Trophoblast cell (in vitro differentiated cells and primary cell): ENCODE measurements at regions not wholly inside any gene's neighbourhood (a gene's known extent, or its start where the extent isn't known, plus 50 kb on each side); places are given as distances from the start of the nearest gene placed in this dataset.
A peak's percentile ranks its signal among the peaks of the same experiment; 100 is the strongest.

ENCODE experiments used
- DNase-seq, 2 donors: peaks; one replicate each; pipeline ENCODE4 v3.0.0-alpha.2; 2016
- H2AFZ ChIP-seq: 2 replicates; pipeline ENCODE4 v1.6.1; 2013; ENCODE audit warnings: low read length, moderate library complexity, mild to moderate bottlenecking; ENCODE audit not compliant: insufficient read depth, poor library complexity
- H2AK5ac ChIP-seq: 2 replicates; pipeline ENCODE4 v1.6.1; 2013; ENCODE audit warnings: mild to moderate bottlenecking, low read length
- H2BK120ac ChIP-seq: 2 replicates; pipeline ENCODE4 v1.6.1; 2013; ENCODE audit warnings: low read length, mild to moderate bottlenecking, moderate library complexity; ENCODE audit not compliant: insufficient read depth, poor library complexity
- H2BK12ac ChIP-seq: 2 replicates; pipeline ENCODE4 v1.6.1; 2013; ENCODE audit warnings: mild to moderate bottlenecking, low read length, moderate library complexity
- H2BK5ac ChIP-seq: 2 replicates; pipeline ENCODE4 v1.6.1; 2013; ENCODE audit warnings: low read length, low read depth, moderate library complexity, mild to moderate bottlenecking; ENCODE audit not compliant: poor library complexity
- H3K14ac ChIP-seq: 2 replicates; pipeline ENCODE4 v1.6.1; 2013; ENCODE audit warnings: mild to moderate bottlenecking, low read length
- H3K18ac ChIP-seq: 2 replicates; pipeline ENCODE4 v1.6.1; 2013; ENCODE audit warnings: mild to moderate bottlenecking, low read length
- H3K23ac ChIP-seq: 2 replicates; pipeline ENCODE4 v1.6.1; 2013; ENCODE audit warnings: low read length
- H3K27ac ChIP-seq: 2 replicates; pipeline ENCODE4 v1.5.1; 2013; ENCODE audit warnings: low read depth, mild to moderate bottlenecking, inconsistent platforms, low read length, moderate library complexity
- H3K27me3 ChIP-seq: 2 replicates; pipeline ENCODE4 v1.6.1; 2013; ENCODE audit warnings: inconsistent platforms, mild to moderate bottlenecking, low read length, moderate library complexity; ENCODE audit not compliant: insufficient read depth
- H3K36me3 ChIP-seq, 2 experiments: 1 replicate in 1 of 2; 2 replicates in 1 of 2; pipeline ENCODE4 v1.6.1; 2013; ENCODE audit warnings: low read length in 2 of 2, mild to moderate bottlenecking in 2 of 2, moderate library complexity in 1 of 2; ENCODE audit not compliant: insufficient read depth in 2 of 2, control insufficient read depth in 1 of 2
- H3K4ac ChIP-seq: 2 replicates; pipeline ENCODE4 v1.6.1; 2013; ENCODE audit warnings: low read depth, mild to moderate bottlenecking, low read length, moderate library complexity
- H3K4me1 ChIP-seq, 2 experiments: 1 replicate in 1 of 2; 2 replicates in 1 of 2; pipeline ENCODE4 v1.6.1; 2013; ENCODE audit warnings: low read length in 2 of 2, mild to moderate bottlenecking in 2 of 2, moderate library complexity in 1 of 2; ENCODE audit not compliant: insufficient read depth in 2 of 2, control insufficient read depth in 1 of 2
- H3K4me2 ChIP-seq: 2 replicates; pipeline ENCODE4 v1.6.1; 2013; ENCODE audit warnings: inconsistent platforms, mild to moderate bottlenecking, low read length, moderate library complexity
- H3K4me3 ChIP-seq: 2 replicates; pipeline ENCODE4 v1.5.1; 2013; ENCODE audit warnings: mild to moderate bottlenecking, low read depth, low read length, inconsistent platforms
- H3K79me1 ChIP-seq: one replicate; pipeline ENCODE4 v1.6.1; 2013; ENCODE audit warnings: low read length
- H3K79me2 ChIP-seq: 2 replicates; pipeline ENCODE4 v1.6.1; 2013; ENCODE audit warnings: low read length, mild to moderate bottlenecking; ENCODE audit not compliant: control insufficient read depth, insufficient read depth, poor library complexity
- H3K9ac ChIP-seq: 2 replicates; pipeline ENCODE4 v1.6.1; 2013; ENCODE audit warnings: mild to moderate bottlenecking, low read length
- H3K9me3 ChIP-seq: 2 replicates; pipeline ENCODE4 v1.6.1; 2013; ENCODE audit warnings: low read depth, mild to moderate bottlenecking, control low read depth, inconsistent platforms, low read length; ENCODE audit not compliant: insufficient read depth
- H4K12ac ChIP-seq: 2 replicates; pipeline ENCODE4 v1.6.1; 2013; ENCODE audit warnings: low read depth, mild to moderate bottlenecking, low read length, moderate library complexity
- H4K8ac ChIP-seq: 2 replicates; pipeline ENCODE4 v1.6.1; 2013; ENCODE audit warnings: low read depth, mild to moderate bottlenecking, low read length, moderate library complexity
- H4K91ac ChIP-seq: one replicate; pipeline ENCODE4 v1.6.1; 2013; ENCODE audit warnings: low read depth, mild to moderate bottlenecking, low read length, moderate library complexity
- WGBS: extraction: QIAGEN DNeasy Blood & Tissue Kit; methylation state at CpG from one replicate; pipeline ENCODE4 v1.1.7; 2013; ENCODE audit warnings: missing lambda C conversion rate; ENCODE audit not compliant: insufficient read length, insufficient coverage; ENCODE audit errors: extremely low coverage; 5-methylcytosine and 5-hydroxymethylcytosine counted together

DNA sequence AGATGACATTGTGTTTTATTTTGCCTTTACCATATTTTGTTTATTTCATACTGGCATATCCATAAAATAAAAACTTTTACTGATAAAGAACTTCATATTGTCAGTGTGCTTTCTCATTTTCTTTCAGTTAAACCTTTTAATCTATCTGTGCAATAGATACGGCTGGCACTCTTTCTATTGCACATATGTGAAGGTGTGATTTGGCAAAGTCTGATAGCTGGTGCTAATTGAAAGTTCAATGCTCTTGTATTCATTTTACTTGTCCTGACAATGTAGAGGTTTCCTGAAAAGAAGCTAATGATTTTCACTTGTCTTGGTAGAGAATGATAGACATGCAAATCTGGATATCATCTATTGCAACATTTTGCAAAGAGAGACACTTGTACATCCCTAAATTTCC, 467.0 kb downstream of the NSUN3 start:
- H3K14ac ChIP-seq: no peak overlapping the region
- no peak overlapping the region for H3K18ac ChIP-seq
- no peaks in the 10 kb centered on the region for H3K79me1 ChIP-seq
- H3K4me1 ChIP-seq: no peaks in the 10 kb centered on the region
- H2AFZ ChIP-seq: no peak overlapping the region
- H3K27me3 ChIP-seq: no peaks in the 10 kb centered on the region
- no peak for DNase-seq
- no peak overlapping the region for H3K4me2 ChIP-seq
- no peak overlapping the region for H2BK12ac ChIP-seq
- WGBS: no CpG with 5 or more reads among the region's 1 CpG
- no peak overlapping the region for H3K23ac ChIP-seq
- H2BK5ac ChIP-seq: no peak overlapping the region
- no peaks in the 10 kb centered on the region for H3K9me3 ChIP-seq
- H4K8ac ChIP-seq: no peak overlapping the region
- H3K4ac ChIP-seq: no peak overlapping the region
- H3K27ac ChIP-seq: no peak overlapping the region
- no peak overlapping the region for H4K91ac ChIP-seq
- no peaks in the 10 kb centered on the region for H3K36me3 ChIP-seq
- H3K4me3 ChIP-seq: no peak overlapping the region
- H4K12ac ChIP-seq: no peak overlapping the region
- H2AK5ac ChIP-seq: no peak overlapping the region
- H3K9ac ChIP-seq: no peak overlapping the region
- H2BK120ac ChIP-seq: no peak overlapping the region
- no peaks in the 10 kb centered on the region for H3K79me2 ChIP-seq

DNA sequence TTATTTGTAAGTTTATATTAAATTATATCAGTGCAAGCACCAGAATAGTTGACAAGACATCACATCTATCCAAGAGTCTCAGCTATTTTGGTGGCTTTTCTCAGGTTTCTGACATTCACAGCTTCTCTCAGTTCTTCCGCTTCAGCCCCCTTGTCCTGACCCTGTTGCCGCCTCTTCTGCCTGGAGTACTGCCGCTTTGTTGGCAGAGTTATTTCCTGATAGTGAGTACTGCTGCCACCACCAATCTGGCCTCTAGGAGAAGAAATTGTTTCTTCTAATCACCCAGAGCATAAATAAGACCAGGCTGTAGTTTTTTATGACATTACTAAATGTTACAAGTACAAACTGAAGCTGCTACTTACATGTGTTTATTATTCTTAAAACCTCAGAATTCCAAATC, 470.1 kb downstream of the NSUN3 start:
- no peak overlapping the region for H4K12ac ChIP-seq
- H3K4ac ChIP-seq: no peak overlapping the region
- H4K91ac ChIP-seq: no peak overlapping the region
- DNase-seq: no peak
- H3K9ac ChIP-seq: no peak overlapping the region
- no peak overlapping the region for H3K18ac ChIP-seq
- H3K4me3 ChIP-seq: no peak overlapping the region
- H2BK12ac ChIP-seq: no peak overlapping the region
- no peak overlapping the region for H2BK5ac ChIP-seq
- no peak overlapping the region for H3K27ac ChIP-seq
- no peaks in the 10 kb centered on the region for H3K27me3 ChIP-seq
- H3K79me2 ChIP-seq: no peaks in the 10 kb centered on the region
- no CpG with 5 or more reads among the region's 3 CpGs for WGBS
- no peak overlapping the region for H2BK120ac ChIP-seq
- no peak overlapping the region for H3K23ac ChIP-seq
- H3K4me2 ChIP-seq: no peak overlapping the region
- H2AFZ ChIP-seq: no peak overlapping the region
- no peaks in the 10 kb centered on the region for H3K9me3 ChIP-seq
- no peak overlapping the region for H3K14ac ChIP-seq
- H3K36me3 ChIP-seq: no peaks in the 10 kb centered on the region
- H3K4me1 ChIP-seq: no peaks in the 10 kb centered on the region
- no peak overlapping the region for H2AK5ac ChIP-seq
- H4K8ac ChIP-seq: no peak overlapping the region
- no peaks in the 10 kb centered on the region for H3K79me1 ChIP-seq

DNA sequence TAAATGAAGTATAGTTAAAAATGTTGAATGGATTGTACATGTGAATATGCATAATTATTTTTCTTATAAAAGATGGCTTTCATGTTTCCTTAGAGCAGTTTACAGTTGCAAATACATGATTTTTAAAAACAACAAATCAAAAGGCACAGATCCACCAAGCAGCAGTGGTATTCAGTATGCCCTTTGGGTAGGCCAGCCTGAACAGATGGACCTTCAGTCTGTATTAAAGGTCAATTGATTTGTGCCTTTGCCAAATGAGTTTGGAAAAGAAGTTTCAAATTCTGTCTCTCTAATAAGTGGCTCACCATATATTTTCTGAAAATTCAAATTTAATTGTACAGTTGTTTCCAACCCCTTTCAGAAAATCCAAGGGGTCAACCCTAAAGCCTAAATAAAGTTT, 477.1 kb downstream of the NSUN3 start:
- Histone ChIP-seq H3K4me3 (no peak overlapping the region), H3K4me2 (no peak overlapping the region), H3K79me2 (no peaks in the 10 kb centered on the region), H3K14ac (no peak overlapping the region), H4K12ac (no peak overlapping the region), H3K23ac (no peak overlapping the region), H3K36me3 (no peaks in the 10 kb centered on the region), H2AFZ (no peak overlapping the region), H2BK5ac (no peak overlapping the region), H2BK12ac (no peak overlapping the region), H3K4me1 (no peaks in the 10 kb centered on the region), H2AK5ac (no peak overlapping the region), H4K91ac (no peak overlapping the region), H3K9ac (no peak overlapping the region), H2BK120ac (no peak overlapping the region), H3K27ac (no peak overlapping the region), H3K4ac (no peak overlapping the region), H3K9me3 (no peaks in the 10 kb centered on the region), H3K18ac (no peak overlapping the region), H3K27me3 (no peaks in the 10 kb centered on the region), H4K8ac (no peak overlapping the region), H3K79me1 (no peaks in the 10 kb centered on the region)
- no peak for DNase-seq

DNA sequence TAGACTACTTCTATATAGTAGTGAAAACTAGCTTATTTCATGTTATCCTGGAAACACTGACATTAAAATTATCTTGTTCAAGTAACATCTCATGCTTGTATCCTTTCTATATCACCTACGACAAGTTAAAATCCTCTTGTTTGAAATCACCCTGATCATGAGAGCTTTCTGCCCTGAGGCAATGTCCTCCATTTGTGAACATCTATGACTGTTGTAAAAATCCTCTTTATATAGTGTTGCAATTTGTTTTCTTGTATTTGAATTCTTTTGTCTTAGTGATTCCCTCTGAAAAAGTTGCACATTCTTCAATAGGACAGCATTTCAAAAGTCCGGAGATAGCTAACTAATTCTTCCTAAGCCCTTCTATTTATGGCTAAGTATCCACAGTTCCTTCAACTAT, 480.3 kb downstream of the NSUN3 start:
- Histone ChIP-seq H2AK5ac (no peak overlapping the region), H3K18ac (no peak overlapping the region), H2BK12ac (no peak overlapping the region), H3K27me3 (no peaks in the 10 kb centered on the region), H3K9ac (no peak overlapping the region), H4K8ac (no peak overlapping the region), H3K4me3 (no peak overlapping the region), H3K79me2 (no peaks in the 10 kb centered on the region), H3K4me1 (no peaks in the 10 kb centered on the region), H2AFZ (no peak overlapping the region), H3K27ac (no peak overlapping the region), H2BK5ac (no peak overlapping the region), H3K4ac (no peak overlapping the region), H3K9me3 (no peaks in the 10 kb centered on the region), H3K23ac (no peak overlapping the region), H3K14ac (no peak overlapping the region), H4K12ac (no peak overlapping the region), H3K79me1 (no peaks in the 10 kb centered on the region), H3K36me3 (no peaks in the 10 kb centered on the region), H3K4me2 (no peak overlapping the region), H4K91ac (no peak overlapping the region), H2BK120ac (no peak overlapping the region)
- peak; percentile 36 to 91 for DNase-seq
- no CpG with 5 or more reads among the region's 2 CpGs for WGBS
